HepG2 (cell line): ENCODE measurements at regions not wholly inside any gene's neighbourhood (a gene's known extent, or its start where the extent isn't known, plus 50 kb on each side); places are given as distances from the start of the nearest gene placed in this dataset.

Source experiments
- ATAC-seq: fragments of 200-7000 bp; cut with Tn5 transposase; 3 replicates; pipeline ENCODE4 v1.9.1; 2020; ENCODE audit warnings: mild to moderate bottlenecking, moderate library complexity
- BruUV-seq: library from RNA; stranded (reverse); fragments of 400-500 nt; replicated peaks from 2 replicates; lab custom pipeline; 2021; lab: Mats Ljungman, UMichigan
- CTCF ChIA-PET: fragments of 300-600 bp; formaldehyde crosslinking; extraction: SDS; loops from one replicate; lab custom pipeline; 2021; ENCODE audit warnings: low total read pairs, inconsistent platforms, low intra/inter-chr PET ratio; lab: Yijun Ruan, JAX
- POLR2A ChIA-PET: fragments of 350-600 bp; sonication (Branson Sonifier 250); formaldehyde crosslinking; loops from one replicate; lab custom pipeline; 2020; ENCODE audit warnings: antibody characterized with exemption, inconsistent platforms; lab: Yijun Ruan, JAX
- DNase-seq: peaks from one replicate; pipeline ENCODE4 v3.0.0-alpha.2; 2015; ENCODE audit warnings: low spot score
- FAIRE-seq: peaks from 3 replicates; lab custom pipeline; 2011; peaks lifted over from hg19 to GRCh38; lab: Jason Lieb, UNC
- H2AFZ ChIP-seq: one replicate; pipeline ENCODE4 v1.6.1; 2011; ENCODE audit warnings: low read length, inconsistent platforms
- H3K27ac ChIP-seq: fragments of 300-600 bp; 3 replicates; pipeline ENCODE4 v1.8.0; 2011; ENCODE audit warnings: mixed run types, mild to moderate bottlenecking, mixed read lengths, low read length, inconsistent platforms; ENCODE audit not compliant: insufficient read depth; ENCODE audit errors: extremely low read length
- H3K27me3 ChIP-seq, 2 experiments: fragments of 200-600 bp in 1 of 2; 2 replicates in 1 of 2; 3 replicates in 1 of 2; pipeline versions ENCODE4 v1.6.0 to v1.8.0; 2011; ENCODE audit warnings: low read length in 2 of 2, mild to moderate bottlenecking in 2 of 2, moderate library complexity in 2 of 2, inconsistent platforms in 1 of 2; ENCODE audit not compliant: insufficient read depth in 2 of 2, control insufficient read depth in 1 of 2
- H3K36me3 ChIP-seq, 2 experiments: fragments of 200-600 bp in 1 of 2; replicated peaks in 1 of 2; 2 replicates in 1 of 2; 3 replicates in 1 of 2; pipeline versions ENCODE4 v1.5.1 to v1.8.0; 2011; ENCODE audit warnings: low read length in 2 of 2, inconsistent platforms in 1 of 2; ENCODE audit not compliant: insufficient read depth in 2 of 2, control insufficient read depth in 1 of 2
- H3K4me1 ChIP-seq: 2 replicates; pipeline ENCODE4 v1.5.1; 2012; ENCODE audit warnings: low read length, inconsistent platforms; ENCODE audit not compliant: insufficient read depth
- H3K4me2 ChIP-seq: 2 replicates; pipeline ENCODE4 v1.6.0; 2011; ENCODE audit warnings: low read depth, low read length, inconsistent platforms
- H3K4me3 ChIP-seq, 3 experiments: fragments of 200-600 bp in 1 of 3; sonication (generic), shearing (Covaris generic) in 1 of 3; replicated peaks in 1 of 3; 2 replicates each; pipeline ENCODE4 v1.5.1; 2011 to 2016; ENCODE audit warnings: low read length in 3 of 3, inconsistent platforms in 2 of 3, low read depth in 2 of 3, mild to moderate bottlenecking in 2 of 3, control low read depth in 1 of 3, mixed read lengths in 1 of 3; ENCODE audit not compliant: insufficient read depth in 1 of 3
- H3K79me2 ChIP-seq: one replicate; pipeline ENCODE4 v1.6.1; 2011; ENCODE audit warnings: low read length, inconsistent platforms; ENCODE audit not compliant: insufficient read depth
- H3K9ac ChIP-seq: 2 replicates; pipeline ENCODE4 v1.6.0; 2011; ENCODE audit warnings: mild to moderate bottlenecking, low read depth, low read length, inconsistent platforms; ENCODE audit not compliant: insufficient read depth
- H3K9me3 ChIP-seq: 2 replicates; pipeline ENCODE4 v1.5.1; 2012; ENCODE audit warnings: mild to moderate bottlenecking, low read length
- H4K20me1 ChIP-seq: 2 replicates; pipeline ENCODE4 v1.6.0; 2011; ENCODE audit warnings: inconsistent platforms, mild to moderate bottlenecking, low read length, moderate library complexity; ENCODE audit not compliant: insufficient read depth
- ELF4 ChIP-seq: sonication (generic); formaldehyde crosslinking; IDR thresholded peaks from 2 replicates; pipeline ENCODE4 v1.5.0; 2020; ENCODE audit warnings: missing genetic modification reagents, mild to moderate bottlenecking, moderate library complexity, borderline replicate concordance
- HMGA1 ChIP-seq: sonication (generic); formaldehyde crosslinking; conservative IDR thresholded peaks from 2 replicates; pipeline ENCODE4 v1.4.0; 2020; ENCODE audit warnings: missing genetic modification reagents
- HOXA3 ChIP-seq: sonication (generic); formaldehyde crosslinking; IDR thresholded peaks from 2 replicates; pipeline ENCODE4 v1.5.0; 2020; ENCODE audit warnings: missing genetic modification reagents
- KDM5B ChIP-seq: sonication (generic); formaldehyde crosslinking; IDR thresholded peaks from 2 replicates; pipeline ENCODE4 v1.4.0; 2020; ENCODE audit warnings: missing genetic modification reagents, mild to moderate bottlenecking, borderline replicate concordance
- MAFK ChIP-seq, 2 experiments: IDR thresholded peaks in 1 of 2; conservative IDR thresholded peaks in 1 of 2; 2 replicates each; pipeline ENCODE4 v1.6.1; 2011; ENCODE audit warnings: improper control_type of control experiment in 2 of 2, low read length in 2 of 2
- PRDM15 ChIP-seq: sonication (generic); formaldehyde crosslinking; IDR thresholded peaks from 2 replicates; pipeline ENCODE4 v1.4.0; 2020; ENCODE audit warnings: missing genetic modification reagents
- SRY ChIP-seq: sonication (generic); formaldehyde crosslinking; IDR thresholded peaks from 2 replicates; pipeline ENCODE4 v1.8.0; 2022; ENCODE audit warnings: mild to moderate bottlenecking, missing genetic modification reagents
- SUZ12 ChIP-seq: fragments of 150-350 bp; IDR thresholded peaks from 2 replicates; pipeline ENCODE4 v1.6.1; 2014; ENCODE audit warnings: low read depth, low read length
- TAF15 ChIP-seq: fragments of 200-400 bp; formaldehyde crosslinking; IDR thresholded peaks from one replicate; pipeline ENCODE4 v1.6.1; 2018; ENCODE audit warnings: mild to moderate bottlenecking, low read depth, low read length; ENCODE audit not compliant: poor library complexity, severe bottlenecking
- ZFX ChIP-seq: sonication (generic); formaldehyde crosslinking; IDR thresholded peaks from 2 replicates; pipeline ENCODE4 v1.4.0; 2020; ENCODE audit warnings: mild to moderate bottlenecking, low read depth, missing genetic modification reagents, moderate library complexity
- ZNF136 ChIP-seq: sonication (generic); formaldehyde crosslinking; IDR thresholded peaks from 2 replicates; pipeline ENCODE4 v1.8.1; 2022; ENCODE audit warnings: low read depth, mild to moderate bottlenecking, moderate library complexity, missing genetic modification reagents
- ZNF615 ChIP-seq: sonication (generic); formaldehyde crosslinking; IDR thresholded peaks from 2 replicates; pipeline ENCODE4 v1.5.0; 2020; ENCODE audit warnings: mild to moderate bottlenecking, missing genetic modification reagents, borderline replicate concordance
- WGBS: methylation state at CpG from one replicate; pipeline ENCODE4 v1.1.6; 2017; ENCODE audit warnings: low lambda C conversion rate; 5-methylcytosine and 5-hydroxymethylcytosine counted together
- in situ Hi-C: cut with HindIII; loops from 2 replicates; pipeline ENCODE4 v1.10.0; 2017; ENCODE audit warnings: low pct_unique_long_range_greater_than_20kb; ENCODE audit not compliant: extremely low pct_ligation_motif_present
- intact Hi-C: fragments of 100-400 bp; cut with micrococcal nuclease; formaldehyde crosslinking; loops from one replicate; pipeline ENCODE4 v1.10.0; 2022; ENCODE audit not compliant: unreplicated experiment
- TF ChIP-seq, protein P1 (sequence below): sonication (generic); formaldehyde crosslinking; IDR thresholded peaks from 2 replicates; pipeline ENCODE4 v1.5.0; 2020; ENCODE audit warnings: missing genetic modification reagents

DNA sequence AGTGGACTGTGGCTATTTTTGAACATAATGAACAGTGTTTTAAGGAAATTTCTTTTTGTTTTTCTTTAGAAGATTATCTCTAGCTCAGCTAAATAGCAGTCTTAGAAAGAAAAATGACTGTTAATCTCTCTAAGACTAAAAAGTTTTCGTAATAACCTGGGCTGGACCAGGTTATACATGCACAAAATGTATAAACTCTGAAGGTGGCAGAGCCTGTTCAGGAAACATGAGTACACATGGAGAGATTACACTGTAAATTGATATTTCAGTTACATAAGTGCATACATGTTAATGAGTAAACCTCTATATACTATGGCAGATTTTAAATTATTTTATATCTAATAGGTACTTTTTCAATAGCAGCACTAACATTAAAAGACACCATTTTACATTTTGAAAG is 258.2 kb upstream of the CFAP20DC start (continued):
- TF ChIP-seq ZFX (CRISPR knock-in tag), result no peak
- no peak for TF ChIP-seq ZNF136 (CRISPR knock-in tag)
- TF ChIP-seq HOXA3 (CRISPR knock-in tag), result no peak
- TF ChIP-seq SUZ12, result no peak
- no peak for TF ChIP-seq SRY (CRISPR knock-in tag)
- TF ChIP-seq ELF4 (CRISPR knock-in tag), result no peak
- no peak for TF ChIP-seq ZNF615 (CRISPR knock-in tag)
- TF ChIP-seq, protein P1, sequence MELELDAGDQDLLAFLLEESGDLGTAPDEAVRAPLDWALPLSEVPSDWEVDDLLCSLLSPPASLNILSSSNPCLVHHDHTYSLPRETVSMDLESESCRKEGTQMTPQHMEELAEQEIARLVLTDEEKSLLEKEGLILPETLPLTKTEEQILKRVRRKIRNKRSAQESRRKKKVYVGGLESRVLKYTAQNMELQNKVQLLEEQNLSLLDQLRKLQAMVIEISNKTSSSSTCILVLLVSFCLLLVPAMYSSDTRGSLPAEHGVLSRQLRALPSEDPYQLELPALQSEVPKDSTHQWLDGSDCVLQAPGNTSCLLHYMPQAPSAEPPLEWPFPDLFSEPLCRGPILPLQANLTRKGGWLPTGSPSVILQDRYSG (CRISPR knock-in tag), result no peak
- TF ChIP-seq KDM5B (CRISPR knock-in tag), result no peak
- TF ChIP-seq HMGA1 (CRISPR knock-in tag), result no peak

DNA sequence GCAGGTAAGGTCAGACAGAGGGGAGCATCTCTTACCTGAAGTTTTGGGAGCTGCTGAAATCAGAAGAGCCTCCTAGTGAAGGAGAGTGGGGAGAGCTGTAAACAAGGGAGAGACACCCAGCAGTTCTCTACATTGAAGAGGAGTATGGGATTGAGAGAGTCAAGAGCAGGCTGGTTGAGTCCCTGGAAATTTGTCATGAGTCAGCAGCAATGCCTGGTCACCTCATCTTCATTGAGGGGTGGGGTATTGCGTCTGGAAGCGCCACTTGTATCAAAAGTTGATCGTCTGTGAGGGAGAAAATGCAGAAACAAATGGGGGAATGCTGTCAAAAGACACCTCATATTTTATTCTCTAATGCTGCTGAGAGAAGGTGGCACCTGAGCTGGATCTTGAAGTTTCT is 256.6 kb upstream of the CFAP20DC start:
- Histone ChIP-seq H3K4me1 (no peaks in the 10 kb centered on the region), H3K9me3 (no peaks in the 10 kb centered on the region), H3K79me2 (no peaks in the 10 kb centered on the region), H2AFZ (no peak overlapping the region), H3K27me3 (no peaks in the 10 kb centered on the region), H3K27ac (no peak overlapping the region), H3K36me3 (no peaks in the 10 kb centered on the region), H4K20me1 (no peaks in the 10 kb centered on the region), H3K9ac (no peak overlapping the region), H3K4me2 (no peak overlapping the region), H3K4me3 (no peak overlapping the region)
- BruUV-seq, result no TSS peak
- FAIRE-seq, result no peak
- WGBS, result 13% methylated on average over 3 of the region's 3 CpGs
- in situ Hi-C loops (no loop called here), intact Hi-C loops (no loop called here)
- DNase-seq, result no peak
- CTCF ChIA-PET, result no interaction called here
- no peak for ATAC-seq
- POLR2A ChIA-PET, result no interaction called here
- TF ChIP-seq PRDM15 (no peak), TAF15 (no peak), MAFK (conservative IDR thresholded peaks at IDR 0.05 in 1 of 2, IDR thresholded peaks at IDR 0.05 in 1 of 2; ENCODE audit: low read length in 2 of 2) (peak; percentile 55 to 80)
